ENCODE measurements at regions not wholly inside any gene's neighbourhood (a gene's known extent, or its start where the extent isn't known, plus 50 kb on each side); places are given as distances from the start of the nearest gene placed in this dataset.

GRCh38 chr15:36371509-36371908, 207.9 kb upstream of the CDIN1 start:
- no peak for ATAC-seq
- Histone ChIP-seq H4K20me1 (replicated peaks; ENCODE audit: control insufficient read depth, insufficient read depth, low read length) (no peaks in the 10 kb centered on the region), H3K27me3 (ENCODE audit: control insufficient read depth in 2 of 2, insufficient read depth in 2 of 2, low read length in 2 of 2) (no peaks in the 10 kb centered on the region), H3K4me1 (replicated peaks in 1 of 2; ENCODE audit: control insufficient read depth in 2 of 2, insufficient read depth in 2 of 2, low read length in 2 of 2) (no peaks in the 10 kb centered on the region; a peak in 1 of 5 replicates), H3K9me3 (replicated peaks; ENCODE audit: control insufficient read depth, insufficient read depth, low read depth, low read length) (no peaks in the 10 kb centered on the region), H3K4me2 (ENCODE audit: insufficient read depth, low read length) (no peak overlapping the region), H3K79me2 (ENCODE audit: control insufficient read depth, insufficient read depth, low read length) (no peaks in the 10 kb centered on the region), H3K9me1 (ENCODE audit: control insufficient read depth, insufficient read depth, low read length) (no peaks in the 10 kb centered on the region), H3K4me3 (no peak overlapping the region), H3K9ac (ENCODE audit: insufficient read depth in 1 of 2, low read depth in 2 of 2, low read length in 2 of 2) (no peak overlapping the region), H2AFZ (ENCODE audit: low read depth, low read length) (no peak overlapping the region), H3K36me3 (ENCODE audit: control insufficient read depth, insufficient read depth, low read length) (no peaks in the 10 kb centered on the region), H3K27ac (ENCODE audit: extremely low read depth, low read depth, low read length) (no peak overlapping the region)
- BruUV-seq (replicated peaks): no TSS peak
- ChIA-PET POLR2A (interaction anchor here (1.6 kb wide), 1 partner anchor 8 kb away, joined by 3 read pairs; no protein-coding TSS in a partner anchor), CTCF (ENCODE audit: low intra/inter-chr PET ratio) (no interaction called here)
- no peak for DNase-seq (ENCODE audit: extremely low read depth in 1 of 4, low spot score in 3 of 4)
- peak; percentile 26 for FAIRE-seq
- in situ Hi-C loops (cut with MboI): no loop called here
- TF ChIP-seq POLR3G (IDR thresholded peaks at IDR 0.05; ENCODE audit: extremely low read depth, insufficient read length, insufficient replicate concordance): no peak
- TF ChIP-seq ILK (tag; IDR thresholded peaks at IDR 0.05; ENCODE audit: borderline replicate concordance, low read depth): no peak
- TF ChIP-seq PURB (CRISPR knock-in tag; IDR thresholded peaks at IDR 0.05; ENCODE audit: low read depth): no peak
- TF ChIP-seq, protein P1, sequence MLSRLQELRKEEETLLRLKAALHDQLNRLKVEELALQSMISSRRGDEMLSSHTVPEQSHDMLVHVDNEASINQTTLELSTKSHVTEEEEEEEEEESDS (CRISPR knock-in tag; IDR thresholded peaks at IDR 0.05): no peak
- intact Hi-C loops (cut with micrococcal nuclease): no loop called here

DNA sequence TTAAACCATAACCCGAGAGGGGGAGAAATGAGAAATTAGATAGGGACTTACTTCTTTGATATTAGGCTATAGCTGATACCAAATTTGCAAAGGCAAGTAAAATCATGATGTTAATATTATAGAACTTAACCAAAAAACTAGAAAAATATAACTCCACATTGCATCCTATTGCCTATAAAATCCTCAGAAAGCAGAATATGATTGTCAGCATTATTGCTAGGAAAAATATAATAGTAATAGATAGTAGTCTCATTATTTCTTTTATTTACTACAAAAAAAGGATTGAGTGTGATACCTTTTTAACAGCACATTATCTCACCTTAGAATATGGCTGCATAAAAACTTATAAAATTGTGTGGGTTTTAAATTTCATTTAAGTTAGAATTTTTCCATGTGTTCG, 206.5 kb upstream of the CDIN1 start:
- FAIRE-seq (no peak), ATAC-seq (no peak), DNase-seq (ENCODE audit: extremely low read depth in 1 of 4, low spot score in 3 of 4) (no peak)
- ChIA-PET POLR2A (interaction anchor here (1.6 kb wide), 1 partner anchor 9 kb away, joined by 3 read pairs; no protein-coding TSS in a partner anchor), CTCF (ENCODE audit: low intra/inter-chr PET ratio) (no interaction called here)
- in situ Hi-C loops (cut with MboI) (no loop called here), intact Hi-C loops (cut with micrococcal nuclease) (no loop called here)
- BruUV-seq (replicated peaks): no TSS peak
- Histone ChIP-seq H3K36me3 (ENCODE audit: control insufficient read depth, insufficient read depth, low read length) (no peaks in the 10 kb centered on the region), H2AFZ (ENCODE audit: low read depth, low read length) (no peak overlapping the region), H3K9me1 (ENCODE audit: control insufficient read depth, insufficient read depth, low read length) (no peaks in the 10 kb centered on the region), H3K9me3 (replicated peaks; ENCODE audit: control insufficient read depth, insufficient read depth, low read depth, low read length) (no peaks in the 10 kb centered on the region), H3K27ac (ENCODE audit: extremely low read depth, low read depth, low read length) (no peak overlapping the region), H3K4me3 (no peak overlapping the region), H3K27me3 (ENCODE audit: control insufficient read depth in 2 of 2, insufficient read depth in 2 of 2, low read length in 2 of 2) (no peaks in the 10 kb centered on the region), H3K4me2 (ENCODE audit: insufficient read depth, low read length) (no peak overlapping the region), H3K9ac (ENCODE audit: insufficient read depth in 1 of 2, low read depth in 2 of 2, low read length in 2 of 2) (no peak overlapping the region), H4K20me1 (replicated peaks; ENCODE audit: control insufficient read depth, insufficient read depth, low read length) (no peaks in the 10 kb centered on the region), H3K79me2 (ENCODE audit: control insufficient read depth, insufficient read depth, low read length) (no peaks in the 10 kb centered on the region), H3K4me1 (replicated peaks in 1 of 2; ENCODE audit: control insufficient read depth in 2 of 2, insufficient read depth in 2 of 2, low read length in 2 of 2) (no peaks in the 10 kb centered on the region; a peak in 1 of 5 replicates)
- TF ChIP-seq NFE2L1 (tag; IDR thresholded peaks at IDR 0.05; ENCODE audit: borderline replicate concordance, low read depth) (no peak), MAFG (tag; conservative IDR thresholded peaks at IDR 0.05) (peak; percentile 23; the same call in 1 of the 2 replicates), C11orf30 (IDR thresholded peaks at IDR 0.05; ENCODE audit: low read depth) (peak; percentile 61), ZNF133 (CRISPR knock-in tag; IDR thresholded peaks at IDR 0.05) (no peak), ZNF316 (IDR thresholded peaks at IDR 0.05) (peak; percentile 75)
- WGBS (ENCODE audit: insufficient coverage, low coverage, missing lambda C conversion rate): 70% methylated on average over 2 of the region's 2 CpGs
